Right cardiac atrium (tissue), 5 donors: ENCODE measurements at regions not wholly inside any gene's neighbourhood (a gene's known extent, or its start where the extent isn't known, plus 50 kb on each side); places are given as distances from the start of the nearest gene placed in this dataset.
A peak's percentile ranks its signal among the peaks of the same experiment; 100 is the strongest.

Experiments
- ATAC-seq, 2 donors: fragments of 200-7000 bp; cut with Tn5 transposase; one replicate each; pipeline versions ENCODE4 v1.8.0 to v1.9.1; 2020; ENCODE audit warnings: moderate library complexity in 2 of 2, mild to moderate bottlenecking in 1 of 2
- DNase-seq, 3 donors: peaks; one replicate each; pipeline ENCODE4 v3.0.0-alpha.2; 2020
- H3K27ac ChIP-seq: one replicate; pipeline ENCODE4 v1.5.1; 2013; ENCODE audit warnings: mild to moderate bottlenecking, low read length, control low read depth, moderate library complexity
- H3K27me3 ChIP-seq: one replicate; pipeline ENCODE4 v1.6.1; 2013; ENCODE audit not compliant: control insufficient read depth, insufficient read depth
- H3K4me1 ChIP-seq: one replicate; pipeline ENCODE4 v1.6.1; 2013; ENCODE audit warnings: low read length; ENCODE audit not compliant: control insufficient read depth, insufficient read depth
- H3K4me3 ChIP-seq: one replicate; pipeline ENCODE4 v1.5.1; 2013; ENCODE audit warnings: low read length, control low read depth
- H3K9me3 ChIP-seq: one replicate; pipeline ENCODE4 v1.6.1; 2013; ENCODE audit warnings: low read length; ENCODE audit not compliant: control insufficient read depth
- WGBS: extraction: QIAGEN DNeasy Blood & Tissue Kit; methylation state at CpG from one replicate; pipeline ENCODE4 v1.1.7; 2013; 5-methylcytosine and 5-hydroxymethylcytosine counted together
- intact Hi-C, 4 donors: fragments of 100-400 bp; cut with DNase I; formaldehyde crosslinking; loops; one replicate each; pipeline versions ENCODE4 v1.11.0 to v1.14.0; 2022 to 2023
- donor health status: healthy with polysubstance abuse.
- donor health status: DM: no; HTN: yes; CAD: no.
- donor health status: DM: no; HTN: no; CAD: no.
- donor health status: DM: no; HTN: yes; CAD: no; lungs with severe emphysema.
- donor health status: DM: yes; HTN: yes; CAD: no.

DNA sequence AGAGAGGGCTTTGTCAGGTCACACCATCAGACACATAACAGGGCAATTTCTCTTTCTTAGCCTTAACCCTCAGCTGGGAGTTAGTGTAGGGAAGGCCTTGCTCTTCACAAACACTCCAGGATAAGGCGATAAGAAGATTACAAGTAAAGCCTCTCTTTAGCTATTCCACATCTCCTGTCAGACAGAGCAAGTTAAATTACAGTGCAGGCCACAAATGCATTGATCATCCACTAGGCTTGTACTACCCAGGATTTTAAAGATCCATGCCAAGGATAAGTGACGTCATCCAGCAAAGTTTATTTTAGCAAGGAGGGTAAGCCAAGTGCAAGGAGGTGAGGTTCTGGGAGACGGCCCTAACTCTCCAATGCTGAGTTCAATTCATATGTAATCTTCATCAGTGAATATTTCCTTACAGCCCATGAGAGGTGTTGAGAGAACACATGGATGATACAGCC is 890.6 kb upstream of the NR2F2 start:
- ATAC-seq (peak; percentile 16 to 38), DNase-seq (no peak)
- H3K9me3 ChIP-seq, result no peaks in the 10 kb centered on the region
- H3K4me1 ChIP-seq, result peaks cover 3% of the 10 kb centered on the region
- intact Hi-C loops, result no loop called here
- no peak overlapping the region for H3K4me3 ChIP-seq
- 56% methylated on average over 3 of the region's 3 CpGs for WGBS
- no peaks in the 10 kb centered on the region for H3K27me3 ChIP-seq
- H3K27ac ChIP-seq, result peak overlapping the region; percentile 42

DNA sequence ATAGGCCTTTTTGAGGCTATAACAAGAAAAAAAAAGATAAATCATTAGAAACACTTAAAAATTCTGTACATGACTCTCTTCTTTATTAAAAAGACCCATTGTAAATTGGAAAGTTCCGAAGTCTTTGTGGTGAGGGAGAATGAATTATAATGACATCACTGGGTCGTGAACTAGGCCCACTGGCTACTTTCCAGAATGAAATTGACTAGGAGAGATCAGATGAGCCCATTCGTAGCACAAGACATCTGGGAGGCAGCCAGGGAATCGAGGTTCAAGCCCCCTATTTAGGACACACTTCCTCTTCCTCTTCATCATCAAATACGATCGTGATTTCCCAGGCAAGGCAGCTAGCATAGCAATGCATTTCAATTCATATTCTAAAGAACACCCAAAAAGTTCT is 889.8 kb upstream of the NR2F2 start:
- ATAC-seq, result peak in 1 of 2 donors; percentile 50
- peak in 2 of 3 donors; percentile 21 to 56 for DNase-seq
- Histone ChIP-seq H3K27me3 (no peaks in the 10 kb centered on the region), H3K9me3 (no peaks in the 10 kb centered on the region), H3K27ac (no peak overlapping the region), H3K4me1 (peaks cover 3% of the 10 kb centered on the region), H3K4me3 (no peak overlapping the region)
- 41% methylated on average over 6 of the region's 6 CpGs for WGBS
- intact Hi-C loops, result no loop called here

DNA sequence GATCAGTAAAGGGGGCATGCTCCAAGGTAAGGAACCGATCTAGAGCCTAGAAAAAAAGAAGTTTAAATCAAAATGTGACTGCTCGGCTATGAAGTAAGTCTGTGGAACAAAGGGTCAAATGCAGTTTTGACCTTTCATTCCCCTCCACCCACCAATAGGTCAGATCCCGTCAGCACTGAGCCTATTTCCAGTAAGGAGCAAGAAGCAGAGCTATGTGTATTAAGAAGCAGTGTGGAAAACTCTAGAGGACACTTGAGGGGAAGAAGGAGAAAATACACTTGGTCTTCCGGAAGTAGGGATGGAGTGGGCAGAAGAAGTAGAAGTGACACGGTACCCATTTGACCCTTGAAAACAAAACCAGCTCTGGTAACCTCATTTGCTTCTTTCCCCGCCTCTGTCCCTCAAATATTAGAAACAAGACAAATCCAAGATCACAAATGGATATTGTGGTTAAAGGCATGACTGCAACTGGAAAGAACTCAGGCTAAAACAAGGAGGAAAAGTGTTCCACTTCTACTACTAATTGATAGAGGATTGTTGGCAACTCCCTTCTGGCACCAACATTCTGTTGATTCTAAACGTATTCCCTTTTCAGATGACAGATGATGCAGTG is 888.3 kb upstream of the NR2F2 start:
- intact Hi-C loops, result no loop called here
- no peaks in the 10 kb centered on the region for H3K9me3 ChIP-seq
- 71% methylated on average over 7 of the region's 7 CpGs for WGBS
- peaks cover 6% of the 10 kb centered on the region for H3K4me1 ChIP-seq
- H3K27me3 ChIP-seq, result no peaks in the 10 kb centered on the region
- DNase-seq (no peak), ATAC-seq (peak; percentile 53 to 61)
- no peak overlapping the region for H3K27ac ChIP-seq
- H3K4me3 ChIP-seq, result no peak overlapping the region

DNA sequence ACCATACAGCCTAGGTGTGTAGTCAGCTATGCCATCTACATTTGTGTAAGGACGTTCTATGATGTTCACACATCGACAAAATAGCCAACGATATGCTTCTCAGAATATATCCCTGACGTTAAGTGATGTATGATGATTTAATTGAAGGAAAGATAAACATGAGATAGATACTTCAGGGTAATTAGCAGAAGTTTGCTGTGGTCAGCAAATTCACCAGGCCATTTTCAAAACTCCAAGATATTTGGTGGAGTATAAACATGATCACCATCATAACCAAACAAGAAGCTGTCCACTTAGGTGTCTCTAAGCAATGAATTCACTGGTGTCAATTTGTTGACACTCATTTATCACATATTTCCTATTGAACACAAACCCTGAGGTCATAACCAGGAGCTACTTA is 885.6 kb upstream of the NR2F2 start:
- Histone ChIP-seq H3K4me1 (peaks cover 5% of the 10 kb centered on the region), H3K9me3 (no peaks in the 10 kb centered on the region), H3K27ac (no peak overlapping the region), H3K27me3 (no peaks in the 10 kb centered on the region), H3K4me3 (no peak overlapping the region)
- DNase-seq, result no peak
- 90% methylated on average over 4 of the region's 4 CpGs for WGBS
- intact Hi-C loops, result no loop called here
- ATAC-seq, result no peak

DNA sequence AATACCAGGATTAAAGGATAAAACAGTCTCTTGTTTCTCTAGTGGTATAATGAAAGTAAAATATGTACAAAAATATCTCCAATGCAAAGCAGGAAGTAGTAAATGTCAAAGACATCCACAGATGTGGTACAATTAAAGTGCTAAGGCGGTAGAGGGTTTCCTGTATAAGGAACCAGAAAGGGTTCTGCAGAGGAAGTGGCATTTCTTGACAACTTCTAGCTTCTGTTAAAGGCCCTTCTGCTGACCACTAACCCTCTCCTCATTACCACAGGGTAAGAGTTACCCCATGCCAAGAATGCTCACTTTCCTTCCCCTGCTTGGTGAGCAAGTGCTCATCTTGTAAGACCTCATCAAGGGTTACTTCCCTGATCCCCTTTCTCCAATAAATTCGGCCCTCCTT is 883.6 kb upstream of the NR2F2 start:
- intact Hi-C loops, result no loop called here
- Histone ChIP-seq H3K4me1 (peaks cover 2% of the 10 kb centered on the region), H3K4me3 (no peak overlapping the region), H3K27me3 (no peaks in the 10 kb centered on the region), H3K27ac (no peak overlapping the region), H3K9me3 (no peaks in the 10 kb centered on the region)
- DNase-seq, result no peak
- 48% methylated on average over 2 of the region's 2 CpGs for WGBS
- no peak for ATAC-seq

DNA sequence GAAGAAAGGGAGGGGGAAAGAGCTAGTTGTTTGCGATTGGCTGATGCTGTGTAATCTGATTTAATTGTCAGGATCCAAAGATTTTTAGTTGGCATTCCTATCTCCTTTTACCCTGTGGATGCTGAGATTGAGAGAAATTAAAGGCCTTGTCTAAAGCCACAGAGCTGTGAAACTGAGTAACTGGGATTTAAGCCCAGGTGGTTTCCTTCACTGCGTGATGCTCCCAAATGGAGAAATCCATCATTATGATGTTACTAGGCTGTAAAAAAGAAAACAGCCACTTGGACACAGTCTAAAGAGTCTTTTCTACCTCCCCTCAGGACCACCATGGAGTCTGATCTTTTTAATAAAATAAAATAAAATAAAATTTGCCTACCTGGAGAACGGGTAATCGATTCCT is 883.0 kb upstream of the NR2F2 start:
- intact Hi-C loops, result no loop called here
- ATAC-seq (no peak), DNase-seq (no peak)
- no peaks in the 10 kb centered on the region for H3K9me3 ChIP-seq
- H3K4me3 ChIP-seq, result no peak overlapping the region
- peaks cover 2% of the 10 kb centered on the region for H3K4me1 ChIP-seq
- H3K27me3 ChIP-seq, result no peaks in the 10 kb centered on the region
- H3K27ac ChIP-seq, result no peak overlapping the region
- WGBS, result 93% methylated on average over 4 of the region's 4 CpGs

DNA sequence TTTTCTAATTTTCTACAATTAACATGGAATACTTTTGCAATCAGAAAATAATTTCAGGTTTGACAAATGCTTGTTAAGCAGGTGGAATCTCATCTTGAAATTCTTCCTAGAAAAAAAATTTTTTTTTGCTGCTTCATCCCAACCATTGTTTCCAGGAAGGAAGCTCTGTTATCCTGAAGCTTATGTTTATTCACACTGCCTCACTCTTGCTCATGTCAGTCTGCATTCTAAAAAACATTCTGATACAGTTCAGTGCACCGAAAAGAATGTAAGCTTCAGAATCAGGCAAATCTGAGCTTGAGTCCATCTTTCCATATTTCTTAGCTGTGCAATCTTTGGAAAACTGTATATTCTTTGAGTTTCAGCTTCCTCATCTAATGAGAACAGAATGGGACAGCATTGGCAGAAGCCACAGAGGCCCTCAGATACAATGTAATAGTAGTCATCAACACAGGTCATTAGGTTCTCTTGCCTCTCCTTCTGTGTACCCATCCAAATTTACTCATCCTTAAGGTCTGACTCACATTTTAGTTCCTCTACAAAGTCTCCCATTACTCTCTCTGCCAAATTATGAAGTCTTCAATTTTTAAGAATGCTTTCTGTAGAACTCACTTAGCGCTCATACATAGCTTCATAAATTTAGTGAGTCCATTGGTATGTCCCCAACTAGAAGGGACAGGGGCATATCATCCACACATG is 881.8 kb upstream of the NR2F2 start:
- Histone ChIP-seq H3K4me3 (no peak overlapping the region), H3K9me3 (no peaks in the 10 kb centered on the region), H3K27ac (no peak overlapping the region), H3K4me1 (peaks cover 2% of the 10 kb centered on the region), H3K27me3 (no peaks in the 10 kb centered on the region)
- ATAC-seq (no peak), DNase-seq (no peak)
- 79% methylated on average over 2 of the region's 2 CpGs for WGBS
- intact Hi-C loops, result no loop called here

DNA sequence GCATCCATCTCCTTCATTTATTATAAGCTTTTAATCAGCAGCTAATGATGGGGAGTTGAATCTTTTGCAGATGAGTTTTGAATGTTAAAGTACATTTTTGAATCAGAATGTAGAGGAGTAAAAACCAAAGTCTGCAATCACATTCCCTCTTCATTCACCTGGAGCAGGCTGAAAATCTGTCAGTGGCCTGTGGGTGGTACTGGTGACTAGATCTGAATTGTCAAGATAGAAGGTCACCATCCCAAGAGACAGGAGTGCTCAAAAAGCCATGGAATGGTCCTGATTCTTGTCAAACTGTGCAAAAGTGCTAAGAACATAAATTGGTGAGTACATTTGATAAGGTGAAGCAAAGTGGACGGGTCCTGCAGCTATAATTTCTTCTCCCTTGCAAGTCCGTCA is 881.3 kb upstream of the NR2F2 start:
- Histone ChIP-seq H3K27me3 (no peaks in the 10 kb centered on the region), H3K9me3 (no peaks in the 10 kb centered on the region), H3K4me3 (no peak overlapping the region), H3K4me1 (peaks cover 2% of the 10 kb centered on the region), H3K27ac (no peak overlapping the region)
- 92% methylated on average over 2 of the region's 2 CpGs for WGBS
- no peak for ATAC-seq
- intact Hi-C loops, result no loop called here
- no peak for DNase-seq

DNA sequence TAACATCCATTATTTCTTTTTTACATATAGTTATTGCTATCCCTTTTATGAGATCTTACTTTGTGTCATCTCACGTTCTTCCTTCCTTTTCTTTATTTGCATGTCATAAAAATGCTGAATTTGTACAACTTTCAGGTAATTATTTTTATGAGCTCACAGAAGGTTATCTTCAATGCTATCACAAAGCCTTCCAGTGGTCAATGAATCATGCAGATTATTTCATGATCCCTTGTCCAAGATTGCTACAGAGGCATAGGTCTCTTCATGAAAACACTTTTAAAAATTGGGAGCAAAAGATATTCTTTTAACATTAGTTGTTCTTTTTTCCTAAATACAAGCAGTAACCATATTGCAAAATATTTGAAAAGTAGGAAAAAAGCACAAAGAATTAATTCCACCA is 880.1 kb upstream of the NR2F2 start:
- peaks cover 2% of the 10 kb centered on the region for H3K4me1 ChIP-seq
- ATAC-seq (no peak), DNase-seq (no peak)
- WGBS, result 89% methylated on average over 1 of the region's 1 CpG
- intact Hi-C loops, result loop anchor here in 1 of 4 donors (10.0 kb wide), 2 partner anchors 126 to 186 kb away; no protein-coding TSS in a partner anchor
- no peaks in the 10 kb centered on the region for H3K9me3 ChIP-seq
- H3K4me3 ChIP-seq, result no peak overlapping the region
- H3K27me3 ChIP-seq, result no peaks in the 10 kb centered on the region
- no peak overlapping the region for H3K27ac ChIP-seq

DNA sequence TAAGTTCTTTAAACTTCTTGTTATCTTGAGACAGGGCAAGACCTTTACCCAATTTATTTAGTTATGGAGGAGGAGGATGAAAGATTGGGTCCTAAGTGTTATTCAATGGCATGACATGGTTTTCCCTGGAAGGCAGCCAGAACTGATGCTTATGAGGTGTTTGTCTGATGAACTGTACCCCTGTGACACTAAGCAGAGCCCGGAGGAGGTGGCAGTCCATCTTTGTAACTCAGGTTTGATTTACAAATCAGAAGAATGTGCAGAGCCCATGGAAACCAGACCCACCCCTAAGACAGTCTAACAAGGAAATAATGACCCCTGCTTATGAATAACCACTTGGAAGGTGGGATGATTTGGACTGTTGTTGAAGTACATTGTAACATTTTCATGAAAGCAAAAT is 878.6 kb upstream of the NR2F2 start:
- intact Hi-C loops, result loop anchor here in 1 of 4 donors (10.0 kb wide), 2 partner anchors 127 to 187 kb away; no protein-coding TSS in a partner anchor
- peaks cover under 1% of the 10 kb centered on the region for H3K4me1 ChIP-seq
- H3K4me3 ChIP-seq, result no peak overlapping the region
- H3K27me3 ChIP-seq, result no peaks in the 10 kb centered on the region
- DNase-seq (no peak), ATAC-seq (no peak)
- WGBS, result 69% methylated on average over 1 of the region's 1 CpG
- no peak overlapping the region for H3K27ac ChIP-seq
- H3K9me3 ChIP-seq, result no peaks in the 10 kb centered on the region

DNA sequence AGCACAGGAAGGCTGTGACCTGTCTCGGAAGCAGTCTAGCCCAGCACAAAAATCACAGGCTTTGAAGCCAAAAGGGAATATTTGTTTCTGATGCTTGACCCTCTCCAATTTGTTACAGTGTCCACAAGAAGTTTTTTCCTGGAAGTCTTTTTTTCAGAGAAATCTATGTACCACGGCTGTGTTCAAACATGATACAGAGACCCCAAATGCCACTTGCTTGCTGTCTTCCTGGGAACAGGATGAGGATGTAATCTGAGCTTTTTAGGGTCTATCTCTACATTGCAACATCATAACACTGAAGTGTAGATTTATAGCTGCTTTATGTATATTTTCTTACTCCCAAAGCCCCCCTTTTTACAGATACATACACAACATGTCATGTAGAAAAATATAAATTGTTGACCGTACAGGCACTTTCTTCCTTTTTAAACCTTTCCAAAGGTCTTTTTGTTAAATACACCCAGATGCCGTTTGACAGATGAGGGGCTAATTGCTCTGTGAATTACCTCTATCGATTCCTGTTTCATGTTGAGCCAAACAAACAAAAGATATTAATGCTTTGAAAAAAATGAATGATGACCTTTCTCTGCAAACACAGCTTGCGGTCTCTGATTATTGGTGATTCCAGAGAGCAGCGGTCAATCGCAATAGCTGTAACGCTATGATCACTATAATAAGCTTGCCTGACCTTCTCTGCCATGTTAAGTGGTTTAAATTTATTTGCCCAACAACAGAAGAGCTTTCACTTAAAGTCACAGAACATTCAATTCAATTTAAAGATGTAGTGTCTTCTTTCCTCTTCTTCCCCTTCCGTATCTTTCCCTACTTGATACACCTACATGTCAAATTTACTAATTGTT is 875.9 kb upstream of the NR2F2 start:
- intact Hi-C loops, result loop anchor here in 1 of 4 donors (10.0 kb wide), 2 partner anchors 130 to 190 kb away; no protein-coding TSS in a partner anchor
- Histone ChIP-seq H3K4me3 (no peak overlapping the region), H3K27me3 (no peaks in the 10 kb centered on the region), H3K9me3 (no peaks in the 10 kb centered on the region), H3K4me1 (no peaks in the 10 kb centered on the region), H3K27ac (no peak overlapping the region)
- DNase-seq, result no peak
- ATAC-seq, result no peak
- 80% methylated on average over 10 of the region's 10 CpGs for WGBS
